CD14-positive monocyte (primary cell): ENCODE measurements at regions not wholly inside any gene's neighbourhood (a gene's known extent, or its start where the extent isn't known, plus 50 kb on each side); places are given as distances from the start of the nearest gene placed in this dataset.
"Not testable (repeated sequence)": the region's sequence is repeated elsewhere in the genome, so short reads cannot be mapped to it uniquely, and the experiment has no call there.

Experiments used
- DNase-seq, 3 donors: peaks; one replicate each; pipeline ENCODE4 v3.0.0-alpha.2; 2011 to 2022
- H2AFZ ChIP-seq: 2 replicates; pipeline ENCODE4 v1.6.0; 2012; ENCODE audit warnings: mild to moderate bottlenecking, low read depth, low read length, inconsistent platforms; ENCODE audit not compliant: insufficient read depth, poor library complexity, severe bottlenecking
- H3K27ac ChIP-seq, 2 donors: 1 replicate in 1 of 2; 2 replicates in 1 of 2; pipeline ENCODE4 v1.5.1; 2012 to 2013; ENCODE audit warnings: low read length in 2 of 2, control low read depth in 1 of 2, inconsistent platforms in 1 of 2, low read depth in 1 of 2, mild to moderate bottlenecking in 1 of 2
- H3K27me3 ChIP-seq, 2 donors: one replicate each; pipeline versions ENCODE4 v1.6.0 to v1.6.1; 2011 to 2013; ENCODE audit warnings: low read length in 2 of 2; ENCODE audit not compliant: control insufficient read depth in 2 of 2, insufficient read depth in 2 of 2
- H3K36me3 ChIP-seq, 2 donors: replicated peaks in 1 of 2; 1 replicate in 1 of 2; 2 replicates in 1 of 2; pipeline versions ENCODE4 v1.5.1 to v1.6.1; 2012 to 2013; ENCODE audit warnings: low read length in 2 of 2, control low read depth in 1 of 2, inconsistent platforms in 1 of 2, mild to moderate bottlenecking in 1 of 2; ENCODE audit not compliant: insufficient read depth in 2 of 2, control insufficient read depth in 1 of 2
- H3K4me1 ChIP-seq, 2 donors: 1 replicate in 1 of 2; 2 replicates in 1 of 2; pipeline versions ENCODE4 v1.5.1 to v1.6.1; 2012 to 2013; ENCODE audit warnings: low read length in 2 of 2, control low read depth in 1 of 2, inconsistent platforms in 1 of 2, mild to moderate bottlenecking in 1 of 2, moderate library complexity in 1 of 2; ENCODE audit not compliant: insufficient read depth in 2 of 2, control insufficient read depth in 1 of 2
- H3K4me2 ChIP-seq: replicated peaks from 2 replicates; pipeline ENCODE3; 2012; ENCODE audit warnings: low read length, moderate library complexity, mild to moderate bottlenecking; ENCODE audit not compliant: poor library complexity, severe bottlenecking; ENCODE audit errors: extremely low read depth
- H3K4me3 ChIP-seq, 3 experiments: fragments of 200-600 bp in 1 of 3; sonication (generic) in 1 of 3; replicated peaks in 1 of 3; 1 replicate in 2 of 3; 2 replicates in 1 of 3; pipeline ENCODE4 v1.5.1; 2011 to 2013; ENCODE audit warnings: low read length in 3 of 3, mild to moderate bottlenecking in 3 of 3, control low read depth in 2 of 3, low read depth in 2 of 3, inconsistent platforms in 1 of 3, moderate library complexity in 1 of 3
- H3K79me2 ChIP-seq: 2 replicates; pipeline ENCODE4 v1.6.0; 2012; ENCODE audit warnings: mild to moderate bottlenecking, control low read depth, inconsistent platforms, low read length, moderate library complexity; ENCODE audit not compliant: insufficient read depth
- H3K9ac ChIP-seq: 2 replicates; pipeline ENCODE4 v1.6.0; 2017; ENCODE audit warnings: low read length, mild to moderate bottlenecking; ENCODE audit not compliant: insufficient read depth, poor library complexity, severe bottlenecking
- H3K9me3 ChIP-seq, 2 donors: replicated peaks in 1 of 2; 1 replicate in 1 of 2; 2 replicates in 1 of 2; pipeline versions ENCODE4 v1.5.1 to v1.6.1; 2012 to 2013; ENCODE audit warnings: low read length in 2 of 2, control low read depth in 1 of 2; ENCODE audit not compliant: control insufficient read depth in 1 of 2, insufficient read depth in 1 of 2
- H4K20me1 ChIP-seq: 2 replicates; pipeline ENCODE4 v1.6.0; 2012; ENCODE audit warnings: mild to moderate bottlenecking, low read length, control low read depth, moderate library complexity; ENCODE audit not compliant: insufficient read depth
- H3K27ac Mint-ChIP-seq, 7 donors: one replicate each; pipeline ENCODE4 v1.8.0; 2020; ENCODE audit warnings: mild to moderate bottlenecking in 7 of 7, mixed read lengths in 7 of 7, moderate library complexity in 6 of 7, inconsistent platforms in 2 of 7
- H3K27me3 Mint-ChIP-seq, 3 donors: one replicate each; pipeline ENCODE4 v1.8.0; 2021 to 2022; ENCODE audit warnings: low read depth in 3 of 3, mild to moderate bottlenecking in 3 of 3, mixed read lengths in 3 of 3, moderate library complexity in 3 of 3, inconsistent platforms in 1 of 3
- H3K36me3 Mint-ChIP-seq, 2 donors: one replicate each; pipeline ENCODE4 v1.8.0; 2020; ENCODE audit warnings: mixed read lengths in 2 of 2, inconsistent platforms in 1 of 2, mild to moderate bottlenecking in 1 of 2
- H3K4me1 Mint-ChIP-seq: one replicate; pipeline ENCODE4 v1.8.0; 2020; ENCODE audit warnings: mild to moderate bottlenecking, mixed read lengths
- H3K4me3 Mint-ChIP-seq, 2 donors: one replicate each; pipeline ENCODE4 v1.8.0; 2020; ENCODE audit warnings: mild to moderate bottlenecking in 2 of 2, mixed read lengths in 2 of 2, moderate library complexity in 1 of 2
- H3K9me3 Mint-ChIP-seq, 7 donors: one replicate each; pipeline ENCODE4 v1.8.0; 2020 to 2022; ENCODE audit warnings: mixed read lengths in 7 of 7, mild to moderate bottlenecking in 6 of 7, moderate library complexity in 6 of 7, inconsistent platforms in 2 of 7
- WGBS: methylation state at CpG from one replicate; pipeline ENCODE4 v1.1.5; 2013; ENCODE audit warnings: missing lambda C conversion rate; ENCODE audit not compliant: insufficient coverage; 5-methylcytosine and 5-hydroxymethylcytosine counted together
- intact Hi-C, 2 donors: fragments of 100-400 bp; cut with micrococcal nuclease; formaldehyde crosslinking; loops; one replicate each; pipeline versions ENCODE4 v1.15.0 to v1.15.1; 2023
- TF ChIP-seq, protein P1 (sequence below): fragments of 200-600 bp; IDR thresholded peaks from one replicate; pipeline ENCODE4 v1.8.0; 2022; ENCODE audit warnings: antibody characterized with exemption, mild to moderate bottlenecking

DNA sequence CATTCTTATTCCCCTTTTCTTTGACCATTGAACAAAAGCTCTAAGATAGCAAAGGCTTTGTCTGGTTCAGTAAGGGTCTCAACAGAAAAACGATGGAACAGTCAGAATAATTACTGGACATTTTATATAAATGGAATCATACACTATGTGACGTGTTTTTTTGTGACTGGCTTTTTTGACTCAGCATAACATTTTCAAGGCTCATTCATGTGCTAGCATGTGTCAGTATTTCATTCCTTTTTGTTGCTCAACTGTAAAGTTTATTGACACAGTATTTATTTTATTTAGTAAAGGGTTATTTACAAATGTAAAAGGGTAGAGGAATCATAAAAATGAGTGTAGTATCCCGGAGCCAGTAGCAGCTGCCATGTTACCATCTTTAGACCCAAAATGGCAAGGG is 226.2 kb downstream of the CDRT15L2 start:
- Mint-ChIP-seq H3K4me1 (no peaks in the 10 kb centered on the region), H3K9me3 (peaks cover 0 to 10% (median 3%) of the 10 kb centered on the region in 7 donors), H3K36me3 (no peaks in the 10 kb centered on the region), H3K4me3 (no peak overlapping the region), H3K27ac (no peak overlapping the region), H3K27me3 (peaks cover 0 to 3% (median 3%) of the 10 kb centered on the region in 3 donors)
- Histone ChIP-seq H3K9me3 (no peaks in the 10 kb centered on the region), H3K27me3 (no peaks in the 10 kb centered on the region), H4K20me1 (no peaks in the 10 kb centered on the region), H3K36me3 (no peaks in the 10 kb centered on the region), H3K27ac (no peak overlapping the region), H3K4me2 (no peak overlapping the region), H3K79me2 (no peaks in the 10 kb centered on the region), H2AFZ (no peak overlapping the region), H3K4me3 (no peak overlapping the region), H3K9ac (no peak overlapping the region), H3K4me1 (no peaks in the 10 kb centered on the region)
- intact Hi-C loops = no loop called here
- WGBS = 86% methylated on average over 1 of the region's 3 CpGs
- TF ChIP-seq, protein P1, sequence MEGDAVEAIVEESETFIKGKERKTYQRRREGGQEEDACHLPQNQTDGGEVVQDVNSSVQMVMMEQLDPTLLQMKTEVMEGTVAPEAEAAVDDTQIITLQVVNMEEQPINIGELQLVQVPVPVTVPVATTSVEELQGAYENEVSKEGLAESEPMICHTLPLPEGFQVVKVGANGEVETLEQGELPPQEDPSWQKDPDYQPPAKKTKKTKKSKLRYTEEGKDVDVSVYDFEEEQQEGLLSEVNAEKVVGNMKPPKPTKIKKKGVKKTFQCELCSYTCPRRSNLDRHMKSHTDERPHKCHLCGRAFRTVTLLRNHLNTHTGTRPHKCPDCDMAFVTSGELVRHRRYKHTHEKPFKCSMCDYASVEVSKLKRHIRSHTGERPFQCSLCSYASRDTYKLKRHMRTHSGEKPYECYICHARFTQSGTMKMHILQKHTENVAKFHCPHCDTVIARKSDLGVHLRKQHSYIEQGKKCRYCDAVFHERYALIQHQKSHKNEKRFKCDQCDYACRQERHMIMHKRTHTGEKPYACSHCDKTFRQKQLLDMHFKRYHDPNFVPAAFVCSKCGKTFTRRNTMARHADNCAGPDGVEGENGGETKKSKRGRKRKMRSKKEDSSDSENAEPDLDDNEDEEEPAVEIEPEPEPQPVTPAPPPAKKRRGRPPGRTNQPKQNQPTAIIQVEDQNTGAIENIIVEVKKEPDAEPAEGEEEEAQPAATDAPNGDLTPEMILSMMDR = no peak
- DNase-seq = no peak

DNA sequence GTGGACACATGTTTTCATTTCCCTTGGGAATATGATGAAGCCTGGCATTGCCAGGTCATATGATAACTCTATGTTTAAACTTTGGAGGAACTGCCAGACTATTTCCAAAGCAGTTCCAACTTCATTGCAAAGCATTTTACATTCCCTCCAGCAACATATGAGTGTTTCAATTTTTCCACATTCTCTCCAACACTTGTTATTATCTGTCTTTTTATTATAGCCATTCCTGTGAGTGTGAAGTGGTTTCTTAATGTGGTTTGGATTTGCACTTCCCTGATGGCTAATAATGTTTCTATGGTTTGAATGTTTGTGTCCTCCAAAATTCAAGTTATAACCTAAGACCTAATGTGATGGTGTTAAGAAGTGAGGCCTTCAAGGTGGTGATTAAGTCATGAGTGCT is 228.0 kb downstream of the CDRT15L2 start:
- H3K9ac ChIP-seq, H3K36me3 Mint-ChIP-seq, H3K79me2 ChIP-seq, H3K36me3 ChIP-seq, H3K4me3 Mint-ChIP-seq, H3K9me3 ChIP-seq, H3K27ac Mint-ChIP-seq, H3K4me3 ChIP-seq, H3K27me3 ChIP-seq, DNase-seq, intact Hi-C loops, H3K4me2 ChIP-seq, H3K27ac ChIP-seq, H3K4me1 ChIP-seq, H2AFZ ChIP-seq, H3K4me1 Mint-ChIP-seq, H3K9me3 Mint-ChIP-seq, H4K20me1 ChIP-seq, H3K27me3 Mint-ChIP-seq: not testable (repeated sequence)

DNA sequence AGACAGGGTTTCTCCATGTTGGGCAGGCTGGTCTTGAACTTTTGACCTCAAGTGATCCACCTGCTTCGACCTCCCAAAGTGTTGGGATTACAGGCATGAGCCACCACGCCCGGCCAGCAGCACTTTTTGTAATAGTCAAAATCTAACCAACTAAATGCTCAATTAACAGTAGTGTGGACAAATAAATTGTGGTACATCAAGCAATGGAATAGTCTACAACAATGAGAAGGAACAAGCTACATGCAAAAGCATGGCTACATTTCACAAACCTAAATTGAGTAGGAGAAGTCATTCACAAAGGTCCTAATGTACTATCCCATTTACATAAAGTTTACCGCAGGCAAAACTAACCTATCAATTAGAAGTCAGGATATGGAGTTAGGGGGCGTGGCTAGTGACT is 227.4 kb downstream of the USP22 start:
- H3K27me3 ChIP-seq, H3K9me3 Mint-ChIP-seq, H3K4me1 ChIP-seq, H3K9me3 ChIP-seq, H3K27ac ChIP-seq, H3K4me3 Mint-ChIP-seq, H3K27ac Mint-ChIP-seq, H3K4me2 ChIP-seq, DNase-seq, H3K9ac ChIP-seq, intact Hi-C loops, H4K20me1 ChIP-seq, H3K36me3 Mint-ChIP-seq, H2AFZ ChIP-seq, H3K27me3 Mint-ChIP-seq, H3K4me1 Mint-ChIP-seq, H3K4me3 ChIP-seq, H3K36me3 ChIP-seq, H3K79me2 ChIP-seq: not testable (repeated sequence)
- no CpG with 5 or more reads among the region's 5 CpGs for WGBS
